ENCODE measurements at regions not wholly inside any gene's neighbourhood (a gene's known extent, or its start where the extent isn't known, plus 50 kb on each side); places are given as distances from the start of the nearest gene placed in this dataset.

DNA sequence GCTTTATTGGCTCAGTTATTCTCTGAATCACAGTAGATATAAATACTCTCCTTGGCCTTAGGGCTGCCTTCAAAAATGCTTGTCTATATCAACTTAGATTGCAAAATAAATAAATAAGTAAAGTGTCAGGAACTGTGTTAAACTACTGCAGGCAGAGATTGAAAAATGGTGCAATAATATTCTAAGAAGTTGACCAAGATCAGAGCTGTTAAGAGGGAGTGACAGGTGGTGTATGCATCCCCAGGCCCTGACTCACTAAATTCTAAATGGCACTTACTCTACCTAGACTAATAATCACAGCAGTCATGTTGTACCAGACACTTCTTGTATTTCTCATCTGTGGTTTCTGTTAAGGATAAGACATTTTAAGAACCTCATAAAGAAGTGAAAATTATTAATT is 235.1 kb upstream of the SPOCK3 start:
- no peak for DNase-seq (ENCODE audit: low read depth)
- TF ChIP-seq, protein P1, sequence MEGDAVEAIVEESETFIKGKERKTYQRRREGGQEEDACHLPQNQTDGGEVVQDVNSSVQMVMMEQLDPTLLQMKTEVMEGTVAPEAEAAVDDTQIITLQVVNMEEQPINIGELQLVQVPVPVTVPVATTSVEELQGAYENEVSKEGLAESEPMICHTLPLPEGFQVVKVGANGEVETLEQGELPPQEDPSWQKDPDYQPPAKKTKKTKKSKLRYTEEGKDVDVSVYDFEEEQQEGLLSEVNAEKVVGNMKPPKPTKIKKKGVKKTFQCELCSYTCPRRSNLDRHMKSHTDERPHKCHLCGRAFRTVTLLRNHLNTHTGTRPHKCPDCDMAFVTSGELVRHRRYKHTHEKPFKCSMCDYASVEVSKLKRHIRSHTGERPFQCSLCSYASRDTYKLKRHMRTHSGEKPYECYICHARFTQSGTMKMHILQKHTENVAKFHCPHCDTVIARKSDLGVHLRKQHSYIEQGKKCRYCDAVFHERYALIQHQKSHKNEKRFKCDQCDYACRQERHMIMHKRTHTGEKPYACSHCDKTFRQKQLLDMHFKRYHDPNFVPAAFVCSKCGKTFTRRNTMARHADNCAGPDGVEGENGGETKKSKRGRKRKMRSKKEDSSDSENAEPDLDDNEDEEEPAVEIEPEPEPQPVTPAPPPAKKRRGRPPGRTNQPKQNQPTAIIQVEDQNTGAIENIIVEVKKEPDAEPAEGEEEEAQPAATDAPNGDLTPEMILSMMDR (conservative IDR thresholded peaks at IDR 0.05; ENCODE audit: low read depth, low read length) = no peak
- H3K4me3 ChIP-seq (ENCODE audit: low read length) = no peak overlapping the region

- H3K4me3 ChIP-seq (ENCODE audit: low read length) = no peak overlapping the region
- no peak for DNase-seq (ENCODE audit: low read depth)
- TF ChIP-seq, protein P1 (conservative IDR thresholded peaks at IDR 0.05; ENCODE audit: low read depth, low read length) = no peak
Measured at GRCh38 chr4:167475951-167476350, 241.7 kb upstream of the SPOCK3 start.

GRCh38 chr4:167492007-167492406 is 257.7 kb upstream of the SPOCK3 start:
- DNase-seq (ENCODE audit: low read depth) = no peak
- TF ChIP-seq, protein P1 (conservative IDR thresholded peaks at IDR 0.05; ENCODE audit: low read depth, low read length) = no peak

DNA sequence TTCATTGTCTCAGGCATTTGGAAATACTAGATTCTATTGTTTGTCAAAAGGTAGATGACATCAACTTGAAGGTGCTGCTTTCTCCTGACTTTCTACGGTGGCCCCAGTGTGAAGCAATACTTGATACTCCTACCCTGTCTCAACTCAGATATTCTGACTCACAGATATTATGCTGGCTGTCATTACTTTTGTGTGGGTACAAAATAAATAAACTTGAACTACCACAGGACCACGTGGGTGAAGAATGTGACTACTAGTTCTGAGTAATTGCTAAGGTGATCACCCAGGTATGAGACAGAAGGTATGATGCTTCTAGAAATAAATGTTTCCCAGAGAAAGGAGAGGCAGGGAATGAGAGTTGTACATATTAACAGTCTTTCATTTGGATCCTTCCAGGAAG is 275.3 kb upstream of the SPOCK3 start:
- H3K4me3 ChIP-seq (ENCODE audit: low read length) = no peak overlapping the region
- TF ChIP-seq, protein P1 (conservative IDR thresholded peaks at IDR 0.05; ENCODE audit: low read depth, low read length) = no peak
- DNase-seq (ENCODE audit: low read depth) = no peak

More at GRCh38 chr4:167492007-167492406, 257.7 kb upstream of the SPOCK3 start:
- no peak overlapping the region for H3K4me3 ChIP-seq (ENCODE audit: low read length)

- TF ChIP-seq, protein P1 (conservative IDR thresholded peaks at IDR 0.05; ENCODE audit: low read depth, low read length) = no peak
- no peak for DNase-seq (ENCODE audit: low read depth)
- no peak overlapping the region for H3K4me3 ChIP-seq (ENCODE audit: low read length)
Measured at GRCh38 chr4:167524091-167524490, 289.8 kb upstream of the SPOCK3 start.

GRCh38 chr4:167537761-167538160 is 303.5 kb upstream of the SPOCK3 start:
- TF ChIP-seq, protein P1 (conservative IDR thresholded peaks at IDR 0.05; ENCODE audit: low read depth, low read length) = no peak
- no peak for DNase-seq (ENCODE audit: low read depth)
- H3K4me3 ChIP-seq (ENCODE audit: low read length) = no peak overlapping the region

DNA sequence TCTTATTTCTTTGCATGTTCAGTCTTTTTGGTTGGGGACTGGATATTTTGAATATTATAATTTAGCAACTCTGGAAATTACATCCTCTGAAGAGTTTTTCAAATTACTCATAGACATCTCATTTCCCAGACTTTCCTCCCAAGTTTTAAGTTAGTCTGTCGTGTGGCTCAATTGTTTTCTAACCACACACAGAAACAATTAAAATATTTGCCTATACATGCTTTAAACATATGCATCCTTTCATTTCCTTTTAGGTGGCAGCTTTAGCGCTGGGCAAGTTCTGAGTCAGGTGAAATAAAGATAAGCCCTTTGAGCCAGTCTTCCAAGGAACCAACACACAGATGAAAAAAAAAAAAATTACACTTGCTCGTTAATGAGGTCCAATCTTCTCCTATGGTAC is 307.0 kb upstream of the SPOCK3 start:
- TF ChIP-seq, protein P1 (conservative IDR thresholded peaks at IDR 0.05; ENCODE audit: low read depth, low read length) = no peak

More for the DNA sequence above, 307.0 kb upstream of the SPOCK3 start:
- no peak overlapping the region for H3K4me3 ChIP-seq (ENCODE audit: low read length)
- no peak for DNase-seq (ENCODE audit: low read depth)
